A673 (cell line): ENCODE measurements at regions not wholly inside any gene's neighbourhood (a gene's known extent, or its start where the extent isn't known, plus 50 kb on each side); places are given as distances from the start of the nearest gene placed in this dataset.

ENCODE experiments used
- BruUV-seq: library from RNA; stranded (reverse); fragments of 400-500 nt; replicated peaks from 2 replicates; lab custom pipeline; 2021; lab: Mats Ljungman, UMichigan
- CTCF ChIA-PET: fragments of 300-600 bp; sonication (Branson Sonifier 250); formaldehyde crosslinking; loops from one replicate; lab custom pipeline; 2022; ENCODE audit warnings: antibody characterized with exemption; lab: Charles Lee
- POLR2A ChIA-PET: fragments of 300-600 bp; sonication (Branson Sonifier 250); formaldehyde crosslinking; loops from one replicate; lab custom pipeline; 2022; ENCODE audit warnings: antibody characterized with exemption; ENCODE audit not compliant: low non-redundant PET; lab: Charles Lee
- DNase-seq: peaks from one replicate; pipeline ENCODE4 v3.0.0-alpha.2; 2015; ENCODE audit warnings: low spot score
- H3K27ac ChIP-seq: fragments of 200-600 bp; sonication (generic); 2 replicates; pipeline ENCODE4 v1.5.1; 2016; ENCODE audit warnings: mixed run types, low read depth, mild to moderate bottlenecking, mixed read lengths, antibody characterized with exemption, low read length; ENCODE audit not compliant: poor library complexity, severe bottlenecking
- H3K27me3 ChIP-seq: fragments of 200-600 bp; sonication (generic); replicated peaks from 2 replicates; pipeline ENCODE4 v1.6.1; 2017; ENCODE audit warnings: mixed run types, low read depth, mild to moderate bottlenecking, mixed read lengths, antibody characterized with exemption, low read length; ENCODE audit not compliant: insufficient read depth, poor library complexity
- H3K36me3 ChIP-seq: fragments of 200-600 bp; sonication (generic); 2 replicates; pipeline ENCODE4 v1.6.1; 2016; ENCODE audit warnings: mixed run types, mild to moderate bottlenecking, mixed read lengths, antibody characterized with exemption, low read length; ENCODE audit not compliant: insufficient read depth, poor library complexity, severe bottlenecking
- H3K4me1 ChIP-seq: fragments of 200-600 bp; sonication (generic); 2 replicates; pipeline ENCODE4 v1.6.1; 2017; ENCODE audit warnings: mixed run types, mild to moderate bottlenecking, mixed read lengths, antibody characterized with exemption, low read length; ENCODE audit not compliant: insufficient read depth, poor library complexity, severe bottlenecking
- H3K4me3 ChIP-seq: fragments of 200-600 bp; sonication (generic); 2 replicates; pipeline ENCODE4 v1.5.1; 2016; ENCODE audit warnings: low read depth, mixed run types, mild to moderate bottlenecking, mixed read lengths, low read length; ENCODE audit not compliant: poor library complexity, severe bottlenecking
- H3K9me3 ChIP-seq: fragments of 200-600 bp; sonication (generic); 2 replicates; pipeline ENCODE4 v1.6.1; 2016; ENCODE audit warnings: mixed run types, low read depth, mild to moderate bottlenecking, mixed read lengths, antibody characterized with exemption, low read length; ENCODE audit not compliant: poor library complexity, severe bottlenecking
- EZH2 ChIP-seq: fragments of 200-600 bp; sonication (generic); IDR thresholded peaks from 2 replicates; pipeline ENCODE4 v1.6.1; 2017; ENCODE audit warnings: borderline replicate concordance, low read depth, mild to moderate bottlenecking, mixed read lengths, antibody characterized with exemption, low read length; ENCODE audit not compliant: poor library complexity, severe bottlenecking
- intact Hi-C: fragments of 100-400 bp; cut with micrococcal nuclease; formaldehyde crosslinking; loops from one replicate; pipeline ENCODE4 v1.10.0; 2022; ENCODE audit not compliant: unreplicated experiment
- TF ChIP-seq, protein P1 (sequence below): fragments of 300-800, 200-600 bp; sonication (generic); conservative IDR thresholded peaks from 2 replicates; pipeline ENCODE4 v1.5.1; 2017; ENCODE audit warnings: low read depth, mild to moderate bottlenecking, antibody characterized with exemption, low read length, moderate library complexity, mixed read lengths

DNA sequence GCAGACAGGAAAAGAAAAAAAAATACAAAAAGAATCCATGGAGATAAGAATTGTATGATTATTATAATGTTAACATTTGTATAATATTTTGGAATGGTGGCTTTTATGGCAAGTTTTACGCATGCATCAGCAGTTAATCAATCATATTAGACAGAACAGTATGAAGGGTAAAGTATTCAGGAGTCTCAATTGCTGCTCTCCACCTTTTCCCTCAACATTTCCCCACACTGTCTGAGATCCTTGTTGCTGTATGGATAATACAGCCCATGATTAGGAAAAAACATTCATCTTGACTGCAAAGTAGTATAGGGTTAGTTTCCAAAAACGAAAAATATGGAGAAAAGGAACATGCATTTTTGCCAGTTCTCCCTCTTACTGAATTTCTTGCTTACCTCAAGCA, 755.3 kb upstream of the ARPP21 start:
- CTCF ChIA-PET = no interaction called here
- POLR2A ChIA-PET = no interaction called here
- Histone ChIP-seq H3K27me3 (no peaks in the 10 kb centered on the region), H3K9me3 (peaks cover 5% of the 10 kb centered on the region), H3K4me1 (peaks cover 41% of the 10 kb centered on the region), H3K36me3 (no peaks in the 10 kb centered on the region), H3K27ac (no peak overlapping the region), H3K4me3 (no peak overlapping the region)
- no TSS peak for BruUV-seq
- intact Hi-C loops = loop anchor here (5.0 to 10.0 kb wide), 4 partner anchors 111 to 1063 kb away; no protein-coding TSS in a partner anchor
- DNase-seq = no peak
- no peak for TF ChIP-seq EZH2
- TF ChIP-seq, protein P1, sequence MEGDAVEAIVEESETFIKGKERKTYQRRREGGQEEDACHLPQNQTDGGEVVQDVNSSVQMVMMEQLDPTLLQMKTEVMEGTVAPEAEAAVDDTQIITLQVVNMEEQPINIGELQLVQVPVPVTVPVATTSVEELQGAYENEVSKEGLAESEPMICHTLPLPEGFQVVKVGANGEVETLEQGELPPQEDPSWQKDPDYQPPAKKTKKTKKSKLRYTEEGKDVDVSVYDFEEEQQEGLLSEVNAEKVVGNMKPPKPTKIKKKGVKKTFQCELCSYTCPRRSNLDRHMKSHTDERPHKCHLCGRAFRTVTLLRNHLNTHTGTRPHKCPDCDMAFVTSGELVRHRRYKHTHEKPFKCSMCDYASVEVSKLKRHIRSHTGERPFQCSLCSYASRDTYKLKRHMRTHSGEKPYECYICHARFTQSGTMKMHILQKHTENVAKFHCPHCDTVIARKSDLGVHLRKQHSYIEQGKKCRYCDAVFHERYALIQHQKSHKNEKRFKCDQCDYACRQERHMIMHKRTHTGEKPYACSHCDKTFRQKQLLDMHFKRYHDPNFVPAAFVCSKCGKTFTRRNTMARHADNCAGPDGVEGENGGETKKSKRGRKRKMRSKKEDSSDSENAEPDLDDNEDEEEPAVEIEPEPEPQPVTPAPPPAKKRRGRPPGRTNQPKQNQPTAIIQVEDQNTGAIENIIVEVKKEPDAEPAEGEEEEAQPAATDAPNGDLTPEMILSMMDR = no peak

DNA sequence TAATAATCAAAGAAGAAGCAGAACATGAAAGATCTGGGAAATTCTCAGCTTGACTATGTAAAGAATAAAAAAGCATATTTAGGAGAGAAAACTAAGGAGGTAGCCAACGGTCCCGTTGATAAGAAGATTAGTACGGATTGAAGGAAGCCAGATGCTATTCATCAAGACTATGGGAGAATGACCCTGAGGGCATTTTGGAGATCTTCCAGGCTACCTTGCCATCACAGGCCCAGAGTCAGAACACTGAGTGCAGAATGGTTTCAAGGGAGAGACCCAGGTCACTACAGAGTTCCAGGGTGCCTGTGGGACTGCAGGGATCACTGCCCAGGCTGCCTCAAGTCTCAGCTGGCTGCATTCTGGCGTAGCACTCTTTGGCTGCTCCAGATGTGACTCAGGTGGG, 752.9 kb upstream of the ARPP21 start:
- ChIA-PET POLR2A (no interaction called here), CTCF (no interaction called here)
- BruUV-seq = no TSS peak
- DNase-seq = no peak
- Histone ChIP-seq H3K9me3 (peaks cover 7% of the 10 kb centered on the region), H3K4me3 (no peak overlapping the region), H3K36me3 (no peaks in the 10 kb centered on the region), H3K4me1 (peaks cover 35% of the 10 kb centered on the region), H3K27me3 (no peaks in the 10 kb centered on the region), H3K27ac (no peak overlapping the region)
- intact Hi-C loops = loop anchor here (10.0 kb wide), 2 partner anchors 108 to 778 kb away; no protein-coding TSS in a partner anchor
- TF ChIP-seq EZH2 = no peak
- TF ChIP-seq, protein P1 = no peak

DNA sequence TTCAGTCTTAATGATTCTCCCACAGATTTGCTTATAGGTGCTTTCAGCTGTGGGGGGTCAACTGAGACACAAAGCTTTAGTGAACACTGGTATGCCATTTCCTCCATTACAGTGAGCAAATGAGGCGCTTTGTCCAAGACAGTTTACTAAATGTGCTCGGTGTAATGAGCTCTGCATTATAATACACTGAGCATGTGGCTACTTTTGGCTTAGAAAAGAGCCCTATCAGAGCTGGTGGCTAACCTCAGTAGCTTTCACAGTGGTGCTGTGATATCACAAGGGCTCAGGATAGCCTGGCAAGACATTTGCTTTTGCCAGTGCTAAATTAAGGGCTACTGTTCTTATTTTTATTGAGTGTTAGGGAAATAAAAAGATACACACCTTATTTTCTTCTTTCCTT, 749.7 kb upstream of the ARPP21 start:
- POLR2A ChIA-PET = no interaction called here
- DNase-seq = peak; percentile 11
- BruUV-seq = no TSS peak
- no peak for TF ChIP-seq EZH2
- TF ChIP-seq, protein P1 = no peak
- Histone ChIP-seq H3K27me3 (no peaks in the 10 kb centered on the region), H3K27ac (no peak overlapping the region), H3K36me3 (no peaks in the 10 kb centered on the region), H3K9me3 (peaks cover 7% of the 10 kb centered on the region), H3K4me1 (peaks cover 27% of the 10 kb centered on the region), H3K4me3 (no peak overlapping the region)
- intact Hi-C loops = loop anchor here (10.0 kb wide), 2 partner anchors 105 to 775 kb away; no protein-coding TSS in a partner anchor
- CTCF ChIA-PET = no interaction called here
